LoVo (cell line): ENCODE measurements at regions not wholly inside any gene's neighbourhood (a gene's known extent, or its start where the extent isn't known, plus 50 kb on each side); places are given as distances from the start of the nearest gene placed in this dataset.
A peak's percentile ranks its signal among the peaks of the same experiment; 100 is the strongest.

Experiments used
- DNase-seq: peaks from one replicate; pipeline ENCODE4 v3.0.0-alpha.2; 2016; ENCODE audit warnings: low spot score

DNA sequence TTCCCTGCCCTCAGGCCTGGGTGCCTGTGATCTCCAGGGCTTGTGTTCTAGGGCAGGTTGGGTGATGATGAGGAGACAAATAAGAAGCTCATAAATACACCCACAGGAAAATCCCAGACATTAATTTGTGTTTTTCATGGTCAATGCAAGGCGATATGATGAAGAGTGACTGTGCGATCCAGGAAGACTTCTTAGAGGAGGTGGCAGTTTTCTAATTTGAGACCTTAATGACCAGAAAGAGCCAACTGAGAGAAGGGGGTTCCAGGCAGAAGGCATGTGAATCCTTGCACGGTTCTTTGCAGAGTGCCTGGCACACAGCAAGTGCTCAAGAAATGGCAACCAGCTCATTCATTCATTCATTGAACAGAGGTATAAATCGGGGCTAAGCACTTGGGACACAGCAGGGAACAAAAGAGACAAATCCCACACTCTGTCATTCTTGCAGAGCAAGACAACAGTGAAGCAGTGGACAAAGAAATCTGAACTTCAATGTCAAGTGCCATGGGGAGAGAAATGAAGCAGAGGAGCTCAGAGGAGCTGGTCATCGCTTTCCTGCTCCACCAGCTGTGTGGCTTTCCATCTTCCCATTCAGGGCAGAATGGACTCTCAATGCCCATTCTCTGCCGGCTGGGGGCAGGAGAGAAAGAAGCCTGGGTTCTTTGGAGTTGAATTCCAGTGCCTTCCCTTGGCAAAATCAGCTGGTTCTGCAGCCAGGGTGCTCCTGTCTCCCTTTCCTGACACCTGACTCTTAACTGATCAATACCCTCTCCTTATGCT lies 128.3 kb downstream of the AACS start:
- no peak for DNase-seq

- DNase-seq, result no peak
Measured at GRCh38 chr12:125194163-125194773, 129.0 kb downstream of the AACS start.

- DNase-seq, result no peak
Measured at GRCh38 chr12:125194987-125195386, 129.8 kb downstream of the AACS start.

GRCh38 chr12:125197326-125197725 lies 132.1 kb downstream of the AACS start:
- DNase-seq, result no peak

DNA sequence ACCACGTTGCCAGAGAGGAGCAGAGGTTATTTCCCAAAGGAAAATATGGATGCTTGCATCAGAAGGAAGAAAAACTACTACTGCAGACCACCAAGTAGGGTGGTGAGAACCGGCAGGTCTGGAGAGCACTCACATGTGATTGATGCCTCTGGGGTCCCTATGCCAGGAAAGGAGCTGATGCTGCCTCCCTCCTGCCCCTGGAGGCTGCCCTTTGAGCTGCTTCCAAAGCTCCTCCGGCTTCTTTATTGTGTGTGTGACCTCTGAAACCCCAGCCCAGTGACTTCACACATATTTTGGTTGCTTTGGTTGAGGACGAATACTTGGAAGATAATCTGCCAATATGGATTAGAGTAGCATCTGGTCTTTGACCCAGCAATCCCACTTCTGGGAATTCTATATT lies 133.4 kb downstream of the AACS start:
- DNase-seq, result no peak

DNA sequence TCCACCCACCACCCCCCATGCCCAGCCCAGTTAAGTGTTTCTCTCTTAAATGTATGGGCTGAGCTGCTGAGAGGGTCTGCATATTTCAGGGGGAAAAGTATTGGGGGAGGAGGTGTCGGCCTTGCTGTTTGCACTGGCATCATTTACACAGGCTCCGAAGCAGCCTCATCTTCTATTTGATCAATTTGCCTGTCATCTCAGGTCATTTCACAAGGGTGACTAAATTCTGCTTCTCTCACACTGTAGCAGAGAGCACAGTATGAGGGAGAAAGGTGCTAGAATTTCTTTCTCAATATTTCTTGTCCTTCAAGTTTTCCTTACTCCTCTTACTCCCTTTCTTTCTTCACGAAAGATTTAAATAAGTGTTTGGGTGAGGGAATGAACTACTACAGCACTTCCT lies 135.9 kb downstream of the AACS start:
- DNase-seq, result no peak

DNA sequence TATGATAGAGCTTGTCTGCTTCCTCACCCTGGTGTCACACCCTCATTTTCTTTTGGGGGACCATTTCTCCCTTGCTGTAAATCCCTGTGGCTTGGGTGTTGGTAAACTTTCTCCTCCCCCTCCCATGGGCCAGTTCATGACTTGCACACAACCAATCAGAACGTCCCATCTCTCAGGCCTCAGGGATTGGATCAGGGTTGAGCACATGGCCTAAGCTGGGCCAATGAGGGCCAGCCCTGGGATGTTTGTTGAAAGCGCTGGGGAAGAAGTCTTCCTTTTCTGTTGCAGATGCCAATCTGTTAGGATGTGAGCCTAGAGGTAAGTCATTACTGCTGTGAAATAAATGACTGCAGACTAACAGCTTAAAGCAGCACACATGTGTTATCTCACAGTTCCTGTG lies 136.7 kb downstream of the AACS start:
- no peak for DNase-seq

DNA sequence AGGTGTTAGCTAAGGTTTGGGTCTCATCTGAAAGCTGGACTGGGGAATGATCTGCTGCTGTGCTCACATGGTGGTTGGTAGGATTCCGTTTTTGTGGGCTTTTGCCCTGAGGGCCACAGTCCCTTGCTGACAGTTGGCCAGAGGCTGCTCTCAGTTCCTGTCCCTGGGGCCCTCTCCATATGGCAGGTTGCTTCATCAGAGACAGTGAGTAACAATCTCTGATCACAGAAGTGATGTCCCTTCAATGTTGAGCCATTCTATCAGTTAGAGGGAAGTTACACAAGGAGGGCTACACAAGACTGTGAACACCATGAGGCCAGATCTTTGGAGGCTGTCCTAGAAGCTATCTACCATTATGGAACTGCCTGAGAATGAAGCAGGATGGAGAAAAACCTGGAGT lies 137.2 kb downstream of the AACS start:
- DNase-seq, result no peak

GRCh38 chr12:125203145-125203765 lies 138.0 kb downstream of the AACS start:
- peak; percentile 26 for DNase-seq

DNA sequence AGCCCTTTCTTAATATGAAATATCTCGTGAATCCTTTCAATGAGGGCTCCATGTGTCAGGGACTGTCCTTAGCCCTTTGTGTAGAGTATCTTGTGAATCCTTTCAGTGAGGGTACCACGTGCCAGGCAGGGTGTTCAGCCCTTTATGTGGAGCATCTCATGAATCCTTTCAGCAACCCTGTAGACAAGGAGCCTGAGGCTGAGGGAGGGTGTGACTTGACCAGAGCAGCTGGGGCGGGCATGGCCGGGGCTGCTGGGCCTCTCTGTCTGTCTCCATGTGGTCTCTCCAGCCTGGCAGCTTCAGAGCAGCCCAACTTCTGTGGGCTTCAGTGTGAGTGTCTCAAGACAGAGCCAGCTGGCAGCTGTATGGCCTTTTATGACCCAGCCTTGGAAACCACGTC lies 140.2 kb downstream of the AACS start:
- no peak for DNase-seq

DNA sequence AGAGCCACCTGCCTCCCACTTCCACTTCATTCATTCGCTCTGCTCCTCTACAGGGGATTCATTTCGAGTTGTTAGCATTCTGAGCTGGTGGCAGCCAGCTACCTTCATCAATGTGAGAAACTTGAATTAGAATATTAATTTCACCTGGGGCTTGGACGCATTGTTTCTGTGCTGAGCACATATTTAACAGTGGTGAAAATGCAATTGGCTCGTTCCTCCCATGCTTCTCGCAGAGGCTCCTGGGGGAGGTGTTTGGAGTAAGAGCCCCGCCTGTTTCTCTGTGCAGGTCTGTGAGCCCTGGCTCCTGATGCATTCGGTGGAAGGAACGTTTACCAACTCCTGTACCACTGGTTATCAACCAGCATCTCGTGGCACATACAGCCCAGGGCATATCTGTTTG lies 141.5 kb downstream of the AACS start:
- DNase-seq, result no peak

DNA sequence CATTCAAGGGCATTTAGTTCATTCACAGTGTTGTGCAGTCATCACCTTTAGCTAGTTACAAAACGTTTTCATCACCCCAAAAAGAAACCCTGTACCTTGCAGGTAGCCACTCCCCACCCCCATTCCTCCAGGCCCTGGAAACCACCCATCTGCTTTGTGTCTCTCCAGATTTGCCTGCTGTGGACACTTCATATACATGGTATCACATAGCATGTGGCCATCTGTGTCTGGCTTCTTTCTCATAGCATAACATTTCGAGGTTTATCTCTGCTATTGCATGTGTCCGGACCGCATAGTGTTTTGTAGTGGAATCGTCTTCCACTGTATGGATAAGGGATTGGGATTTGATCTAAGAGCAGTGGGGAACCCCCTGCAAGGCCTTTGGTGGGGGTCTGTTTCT lies 143.1 kb downstream of the AACS start:
- no peak for DNase-seq

DNA sequence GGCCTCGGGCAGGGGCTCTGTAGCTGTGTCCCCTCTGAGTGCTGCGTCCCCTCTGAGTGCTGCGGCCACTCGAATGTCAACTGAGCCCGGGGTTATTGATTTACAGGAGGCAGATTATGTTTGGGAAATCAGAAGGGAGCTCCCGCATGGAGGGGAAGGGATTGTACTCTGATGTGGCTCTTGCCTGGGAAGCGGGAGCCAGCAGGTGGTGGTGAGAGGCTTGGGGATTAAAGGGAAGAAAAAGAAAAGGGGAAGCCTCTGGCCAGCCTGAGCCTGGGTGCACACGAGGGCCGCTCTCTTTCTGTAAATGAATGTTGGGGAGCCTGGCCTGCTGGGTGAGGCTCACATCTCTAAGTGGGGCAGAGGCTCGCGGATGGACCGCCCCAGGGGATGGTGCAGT lies 143.7 kb downstream of the AACS start:
- no peak for DNase-seq

DNA sequence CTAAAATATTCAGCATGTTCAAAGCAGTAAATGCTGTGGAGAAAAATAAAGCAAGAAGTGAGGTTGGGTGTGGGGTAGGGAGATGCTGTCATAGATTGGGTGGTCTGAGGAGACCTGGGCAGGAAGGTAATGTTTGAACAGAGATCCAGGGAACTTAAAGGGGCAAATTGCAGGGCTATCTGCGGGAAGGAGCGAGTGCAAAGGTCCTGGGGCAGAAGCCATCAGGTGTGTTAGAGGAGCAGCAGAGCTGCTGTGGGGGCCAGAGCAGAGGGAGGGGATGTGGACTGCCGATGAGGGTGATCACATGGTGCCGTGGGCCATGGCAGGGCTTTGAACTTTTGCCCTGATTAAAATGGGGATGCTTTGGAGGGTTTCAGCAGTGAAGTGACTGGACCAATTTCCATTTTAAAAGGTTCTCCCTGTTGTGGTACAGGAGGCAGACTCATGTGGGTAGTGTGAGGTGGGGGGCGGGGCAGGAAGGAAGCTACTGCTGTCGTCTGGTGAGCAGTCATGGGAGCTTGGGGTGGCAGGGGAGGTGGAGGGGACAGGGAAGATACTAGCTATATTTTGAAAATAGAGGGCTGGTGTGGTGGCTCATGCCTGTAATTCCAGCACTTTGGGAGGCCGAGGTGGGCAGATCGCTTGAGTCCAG lies 145.0 kb downstream of the AACS start:
- no peak for DNase-seq

GRCh38 chr12:125211464-125211863 lies 146.2 kb downstream of the AACS start:
- DNase-seq, result no peak

DNA sequence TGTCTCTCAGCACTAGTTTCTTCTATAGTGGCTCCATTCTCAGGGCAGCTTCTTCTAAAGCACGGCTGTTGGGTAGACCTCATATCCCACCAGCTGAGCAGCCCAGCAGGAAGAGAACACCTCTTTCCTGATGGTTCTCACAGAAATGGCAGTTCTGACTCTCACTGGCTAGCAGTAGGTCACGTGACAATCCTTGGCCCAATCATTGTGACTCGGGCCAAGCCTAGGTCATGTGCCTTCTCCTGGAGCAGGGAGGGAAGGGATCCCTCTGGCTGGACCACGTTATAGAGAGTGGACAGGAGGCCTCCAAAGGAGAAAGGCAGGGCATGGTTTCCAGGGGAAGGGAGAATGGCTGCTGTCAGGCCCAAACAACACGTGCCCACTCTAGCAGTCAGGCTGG lies 149.1 kb downstream of the AACS start:
- no peak for DNase-seq

- DNase-seq, result no peak
Measured at GRCh38 chr12:125216756-125217155, 151.5 kb downstream of the AACS start.

- no peak for DNase-seq
Measured at GRCh38 chr12:125217308-125217707, 152.1 kb downstream of the AACS start.

GRCh38 chr12:125218952-125219351 lies 153.7 kb downstream of the AACS start:
- DNase-seq, result no peak

- DNase-seq, result no peak
Measured at GRCh38 chr12:125220404-125221273, 155.4 kb downstream of the AACS start.

DNA sequence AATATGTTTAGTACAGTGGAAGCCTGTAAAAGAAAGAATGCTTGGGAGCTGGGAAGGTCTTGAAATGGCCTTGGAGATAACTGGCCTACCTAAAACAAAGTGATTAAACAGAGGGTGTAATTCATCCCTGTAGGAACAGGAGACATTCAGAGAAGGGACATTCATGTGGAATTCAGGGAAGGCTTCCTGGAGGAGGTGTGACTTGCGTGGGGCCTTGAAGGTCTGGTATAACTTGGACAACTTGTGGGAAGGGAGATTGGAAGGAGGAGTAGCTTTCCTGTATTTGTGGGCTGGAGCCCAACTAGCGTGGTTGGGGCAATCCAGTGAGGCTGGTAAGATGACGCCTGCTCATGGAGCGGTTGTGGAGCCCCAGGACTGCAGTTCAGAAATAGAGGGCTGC lies 156.4 kb downstream of the AACS start:
- no peak for DNase-seq

DNA sequence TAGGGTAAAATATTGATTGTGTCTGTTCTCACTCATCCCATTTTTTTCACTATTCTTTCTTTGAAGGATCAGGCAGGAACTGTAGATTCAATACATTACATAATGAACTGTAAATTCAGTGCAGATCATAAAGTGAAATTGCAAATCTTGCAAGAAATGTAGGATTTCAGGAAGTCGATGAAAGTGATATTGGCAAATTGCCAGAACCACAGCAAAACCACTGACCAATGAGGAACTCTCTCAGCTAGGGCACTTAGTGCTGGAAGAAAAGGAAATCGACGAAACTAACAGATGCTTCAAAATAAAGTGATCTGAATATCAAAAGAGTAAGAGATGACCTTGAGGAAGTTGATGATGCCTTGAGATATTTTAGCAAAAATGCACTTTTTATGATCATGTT lies 157.6 kb downstream of the AACS start:
- no peak for DNase-seq
